H9 (cell line): ENCODE measurements at regions not wholly inside any gene's neighbourhood (a gene's known extent, or its start where the extent isn't known, plus 50 kb on each side); places are given as distances from the start of the nearest gene placed in this dataset.

ENCODE experiments used
- DNase-seq: peaks from one replicate; pipeline ENCODE4 v3.0.0-alpha.2; 2017
- H2AFZ ChIP-seq: one replicate; pipeline ENCODE4 v1.6.1; 2013; ENCODE audit warnings: mild to moderate bottlenecking, low read length, control low read depth, moderate library complexity
- H2AK5ac ChIP-seq: 2 replicates; pipeline ENCODE4 v1.6.1; 2013; ENCODE audit warnings: low read length, control low read depth, mixed read lengths; ENCODE audit not compliant: insufficient read length
- H2BK120ac ChIP-seq: one replicate; pipeline ENCODE4 v1.6.1; 2013; ENCODE audit warnings: low read depth, mild to moderate bottlenecking, low read length, control low read depth, inconsistent platforms; ENCODE audit not compliant: poor library complexity, severe bottlenecking
- H2BK12ac ChIP-seq: 2 replicates; pipeline ENCODE4 v1.6.1; 2013; ENCODE audit warnings: low read length, control low read depth, mixed read lengths, low read depth; ENCODE audit not compliant: insufficient read length
- H2BK15ac ChIP-seq: 2 replicates; pipeline ENCODE4 v1.6.1; 2013; ENCODE audit warnings: low read depth, low read length, control low read depth
- H2BK20ac ChIP-seq: one replicate; pipeline ENCODE4 v1.6.1; 2013; ENCODE audit warnings: low read depth, mild to moderate bottlenecking, low read length, control low read depth, inconsistent platforms; ENCODE audit not compliant: poor library complexity, severe bottlenecking
- H2BK5ac ChIP-seq: 2 replicates; pipeline ENCODE4 v1.6.1; 2013; ENCODE audit warnings: low read length, control low read depth, mixed read lengths; ENCODE audit not compliant: insufficient read length
- H3K14ac ChIP-seq: 2 replicates; pipeline ENCODE4 v1.6.1; 2013; ENCODE audit warnings: low read length, control low read depth; ENCODE audit not compliant: insufficient read depth
- H3K18ac ChIP-seq: 2 replicates; pipeline ENCODE4 v1.6.1; 2013; ENCODE audit warnings: low read depth, mild to moderate bottlenecking, mixed read lengths, low read length, control low read depth; ENCODE audit not compliant: insufficient read length
- H3K23ac ChIP-seq: 2 replicates; pipeline ENCODE4 v1.6.1; 2013; ENCODE audit warnings: low read length, control low read depth, mixed read lengths, low read depth; ENCODE audit not compliant: insufficient read length
- H3K23me2 ChIP-seq: 2 replicates; pipeline ENCODE4 v1.6.1; 2013; ENCODE audit warnings: low read depth, mild to moderate bottlenecking, mixed read lengths, low read length, control low read depth; ENCODE audit not compliant: insufficient read length, poor library complexity, severe bottlenecking
- H3K27ac ChIP-seq: 2 replicates; pipeline ENCODE4 v1.5.1; 2013; ENCODE audit warnings: low read length, control low read depth, mixed read lengths, low read depth; ENCODE audit not compliant: insufficient read length
- H3K27me3 ChIP-seq: 2 replicates; pipeline ENCODE4 v1.6.1; 2013; ENCODE audit warnings: low read length, control low read depth, inconsistent platforms; ENCODE audit not compliant: insufficient read depth
- H3K4ac ChIP-seq: 2 replicates; pipeline ENCODE4 v1.6.1; 2013; ENCODE audit warnings: low read depth, mild to moderate bottlenecking, control low read depth, inconsistent platforms, low read length, moderate library complexity
- H3K4me1 ChIP-seq: 2 replicates; pipeline ENCODE4 v1.6.1; 2013; ENCODE audit warnings: low read length, control low read depth, inconsistent platforms; ENCODE audit not compliant: insufficient read depth
- H3K4me2 ChIP-seq: 2 replicates; pipeline ENCODE4 v1.6.1; 2013; ENCODE audit warnings: low read length, control low read depth, mixed read lengths; ENCODE audit not compliant: insufficient read length, insufficient read depth
- H3K56ac ChIP-seq: 2 replicates; pipeline ENCODE4 v1.6.1; 2013; ENCODE audit warnings: low read depth, mild to moderate bottlenecking, mixed read lengths, low read length, control low read depth; ENCODE audit not compliant: insufficient read length
- H3K79me1 ChIP-seq: 2 replicates; pipeline ENCODE4 v1.6.1; 2013; ENCODE audit warnings: low read depth, mild to moderate bottlenecking, moderate library complexity, low read length, control low read depth, inconsistent platforms; ENCODE audit not compliant: insufficient read depth, poor library complexity, severe bottlenecking
- H3K79me2 ChIP-seq: 2 replicates; pipeline ENCODE4 v1.6.1; 2013; ENCODE audit warnings: low read length, control low read depth, inconsistent platforms; ENCODE audit not compliant: insufficient read depth
- H3K9ac ChIP-seq: 2 replicates; pipeline ENCODE4 v1.6.1; 2013; ENCODE audit warnings: low read length, control low read depth, mixed read lengths; ENCODE audit not compliant: insufficient read length; ENCODE audit errors: extremely low read depth
- H3K9me3 ChIP-seq: one replicate; pipeline ENCODE4 v1.6.1; 2013; ENCODE audit warnings: low read depth, low read length, inconsistent platforms; ENCODE audit not compliant: control insufficient read depth
- H3T11ph ChIP-seq: one replicate; pipeline ENCODE4 v1.6.1; 2013; ENCODE audit warnings: mild to moderate bottlenecking, low read length, control low read depth, inconsistent platforms
- H4K20me1 ChIP-seq: one replicate; pipeline ENCODE4 v1.6.1; 2013; ENCODE audit not compliant: control insufficient read depth, insufficient read length, insufficient read depth
- H4K5ac ChIP-seq: 2 replicates; pipeline ENCODE4 v1.6.1; 2013; ENCODE audit warnings: low read depth, mild to moderate bottlenecking, mixed read lengths, low read length, control low read depth; ENCODE audit not compliant: insufficient read length
- H4K8ac ChIP-seq: replicated peaks from 2 replicates; pipeline ENCODE4 v1.6.1; 2013; ENCODE audit warnings: low read length, control low read depth, mixed read lengths, low read depth; ENCODE audit not compliant: insufficient read length
- H4K91ac ChIP-seq: 2 replicates; pipeline ENCODE4 v1.6.1; 2013; ENCODE audit warnings: low read depth, mild to moderate bottlenecking, moderate library complexity, mixed read lengths, low read length, control low read depth; ENCODE audit not compliant: insufficient read length
- H3K27ac Mint-ChIP-seq, 3 experiments: 2 replicates in 2 of 3; 3 replicates in 1 of 3; pipeline ENCODE4 v1.8.0; 2020 to 2021; ENCODE audit warnings: mixed read lengths in 3 of 3, mild to moderate bottlenecking in 1 of 3, moderate library complexity in 1 of 3
- H3K27me3 Mint-ChIP-seq: 2 replicates; pipeline ENCODE4 v1.8.0; 2021; ENCODE audit warnings: low read depth, mild to moderate bottlenecking, moderate library complexity, mixed read lengths
- H3K36me3 Mint-ChIP-seq, 3 experiments: 2 replicates in 2 of 3; 3 replicates in 1 of 3; pipeline ENCODE4 v1.8.0; 2020 to 2021; ENCODE audit warnings: low read depth in 3 of 3, mixed read lengths in 3 of 3; ENCODE audit not compliant: insufficient read depth in 1 of 3
- H3K4me1 Mint-ChIP-seq, 2 experiments: 2 replicates each; pipeline ENCODE4 v1.8.0; 2020; ENCODE audit warnings: mixed read lengths in 2 of 2
- H3K4me3 Mint-ChIP-seq, 2 experiments: 2 replicates in 1 of 2; 3 replicates in 1 of 2; pipeline ENCODE4 v1.8.0; 2020 to 2021; ENCODE audit warnings: mild to moderate bottlenecking in 2 of 2, mixed read lengths in 2 of 2, moderate library complexity in 1 of 2
- H3K9me3 Mint-ChIP-seq, 2 experiments: 2 replicates in 1 of 2; 3 replicates in 1 of 2; pipeline ENCODE4 v1.8.0; 2020; ENCODE audit warnings: mild to moderate bottlenecking in 2 of 2, mixed read lengths in 2 of 2, moderate library complexity in 1 of 2
- CTCF ChIP-seq: fragments of 200-600 bp; sonication (generic); conservative IDR thresholded peaks from 3 replicates; pipeline ENCODE4 v1.8.0; 2021; ENCODE audit warnings: antibody characterized with exemption, mild to moderate bottlenecking
- WGBS: extraction: QIAGEN DNeasy Blood & Tissue Kit; methylation state at CpG from one replicate; pipeline ENCODE4 v1.1.7; 2013; ENCODE audit warnings: missing lambda C conversion rate, low lambda C conversion rate, mixed read lengths; ENCODE audit not compliant: insufficient read length; ENCODE audit errors: extremely low coverage; 5-methylcytosine and 5-hydroxymethylcytosine counted together

- Histone ChIP-seq H2AFZ (no peak overlapping the region), H3K79me2 (no peaks in the 10 kb centered on the region), H4K20me1 (no peaks in the 10 kb centered on the region), H3K79me1 (no peaks in the 10 kb centered on the region), H3K56ac (no peak overlapping the region), H2BK120ac (no peak overlapping the region), H3K23ac (no peak overlapping the region), H3K18ac (no peak overlapping the region), H3K4me2 (no peak overlapping the region), H3K27ac (no peak overlapping the region), H3K4ac (no peak overlapping the region), H4K8ac (no peak overlapping the region), H4K5ac (no peak overlapping the region), H2AK5ac (no peak overlapping the region), H4K91ac (no peak overlapping the region), H2BK12ac (no peak overlapping the region), H3K14ac (no peak overlapping the region), H3K4me1 (no peaks in the 10 kb centered on the region), H3T11ph (no peak overlapping the region), H3K9ac (no peak overlapping the region), H3K9me3 (no peaks in the 10 kb centered on the region), H2BK20ac (no peak overlapping the region), H3K23me2 (no peaks in the 10 kb centered on the region), H2BK15ac (no peak overlapping the region), H2BK5ac (no peak overlapping the region), H3K27me3 (no peaks in the 10 kb centered on the region)
- Mint-ChIP-seq H3K27ac (no peak overlapping the region), H3K4me1 (no peaks in the 10 kb centered on the region), H3K36me3 (no peaks in the 10 kb centered on the region), H3K9me3 (no peaks in the 10 kb centered on the region), H3K4me3 (no peak overlapping the region), H3K27me3 (no peaks in the 10 kb centered on the region; the same call in 1 of the 2 replicates)
- DNase-seq, result no peak
- no CpG with 5 or more reads among the region's 3 CpGs for WGBS
- TF ChIP-seq CTCF, result no peak
Observed at GRCh38 chr5:158153508-158153907, 294.6 kb upstream of the CLINT1 start.
